Ovary (tissue), 3 donors: ENCODE measurements at regions not wholly inside any gene's neighbourhood (a gene's known extent, or its start where the extent isn't known, plus 50 kb on each side); places are given as distances from the start of the nearest gene placed in this dataset.

ENCODE experiments used
- POLR2A ChIP-seq: fragments of 450-650 bp; IDR thresholded peaks from one replicate; pipeline ENCODE4 v1.6.1; 2017; ENCODE audit warnings: antibody characterized with exemption, mild to moderate bottlenecking, moderate library complexity
- TF ChIP-seq, protein P1 (sequence below), 3 donors: fragments of 450-650 bp in 2 of 3; fragments of 200-600 bp in 1 of 3; IDR thresholded peaks; one replicate each; pipeline versions ENCODE4 v1.5.1 to v1.8.0; 2016 to 2022; ENCODE audit warnings: antibody characterized with exemption in 3 of 3, mild to moderate bottlenecking in 1 of 3
- donor health status: DM: no; HTN: no; CAD: no.

DNA sequence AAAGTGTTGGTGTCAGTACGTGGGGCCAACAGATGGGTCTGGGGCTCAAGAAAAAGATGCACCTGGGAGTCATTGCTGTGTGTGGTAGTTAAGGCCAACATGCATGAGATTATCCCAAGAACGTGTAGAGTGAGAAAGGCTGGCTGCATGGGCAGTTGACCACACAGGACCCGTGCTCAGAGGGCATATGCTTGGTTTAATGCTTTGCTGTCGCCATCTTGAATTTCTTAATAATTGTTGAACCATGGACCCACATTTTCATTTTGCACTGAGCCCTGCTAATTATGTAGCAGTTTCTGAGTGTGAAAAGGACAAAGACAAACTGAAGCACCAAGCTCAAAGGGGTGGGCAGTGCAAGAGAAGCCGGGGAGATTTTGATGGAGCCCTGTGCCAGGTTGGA is 148.1 kb downstream of the CYP26B1 start:
- TF ChIP-seq, protein P1, sequence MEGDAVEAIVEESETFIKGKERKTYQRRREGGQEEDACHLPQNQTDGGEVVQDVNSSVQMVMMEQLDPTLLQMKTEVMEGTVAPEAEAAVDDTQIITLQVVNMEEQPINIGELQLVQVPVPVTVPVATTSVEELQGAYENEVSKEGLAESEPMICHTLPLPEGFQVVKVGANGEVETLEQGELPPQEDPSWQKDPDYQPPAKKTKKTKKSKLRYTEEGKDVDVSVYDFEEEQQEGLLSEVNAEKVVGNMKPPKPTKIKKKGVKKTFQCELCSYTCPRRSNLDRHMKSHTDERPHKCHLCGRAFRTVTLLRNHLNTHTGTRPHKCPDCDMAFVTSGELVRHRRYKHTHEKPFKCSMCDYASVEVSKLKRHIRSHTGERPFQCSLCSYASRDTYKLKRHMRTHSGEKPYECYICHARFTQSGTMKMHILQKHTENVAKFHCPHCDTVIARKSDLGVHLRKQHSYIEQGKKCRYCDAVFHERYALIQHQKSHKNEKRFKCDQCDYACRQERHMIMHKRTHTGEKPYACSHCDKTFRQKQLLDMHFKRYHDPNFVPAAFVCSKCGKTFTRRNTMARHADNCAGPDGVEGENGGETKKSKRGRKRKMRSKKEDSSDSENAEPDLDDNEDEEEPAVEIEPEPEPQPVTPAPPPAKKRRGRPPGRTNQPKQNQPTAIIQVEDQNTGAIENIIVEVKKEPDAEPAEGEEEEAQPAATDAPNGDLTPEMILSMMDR (IDR thresholded peaks at IDR 0.05) = no peak
- TF ChIP-seq POLR2A = no peak
